OCI-LY3 (cell line): ENCODE measurements at regions not wholly inside any gene's neighbourhood (a gene's known extent, or its start where the extent isn't known, plus 50 kb on each side); places are given as distances from the start of the nearest gene placed in this dataset.
"Not testable (repeated sequence)": the region's sequence is repeated elsewhere in the genome, so short reads cannot be mapped to it uniquely, and the experiment has no call there.

ENCODE experiments used
- H2AFZ ChIP-seq: fragments of 200-600, 300-600 bp; shearing (Covaris generic); 2 replicates; pipeline ENCODE4 v1.6.0; 2014; ENCODE audit warnings: antibody characterized with exemption, low read depth, low read length
- H3K27ac ChIP-seq: fragments of 200-600, 300-600 bp; sonication (generic); 2 replicates; pipeline ENCODE4 v1.5.1; 2014; ENCODE audit warnings: mild to moderate bottlenecking, low read length, moderate library complexity, mixed read lengths
- H3K27me3 ChIP-seq: fragments of 200-600, 300-600 bp; sonication (generic); 2 replicates; pipeline ENCODE4 v1.6.1; 2014; ENCODE audit warnings: low read depth, low read length, mixed read lengths
- H3K36me3 ChIP-seq: fragments of 200-600, 300-600 bp; sonication (generic); replicated peaks from 2 replicates; pipeline ENCODE3; 2014; ENCODE audit warnings: low read depth, low read length, mixed read lengths
- H3K4me1 ChIP-seq: fragments of 300-600, 200-600 bp; sonication (generic); 2 replicates; pipeline ENCODE4 v1.6.1; 2014; ENCODE audit warnings: low read length, mixed read lengths
- H3K4me2 ChIP-seq: fragments of 200-600, 300-600 bp; sonication (generic); 2 replicates; pipeline ENCODE4 v1.6.1; 2014; ENCODE audit warnings: low read length, mixed read lengths
- H3K4me3 ChIP-seq: fragments of 300-600, 200-600 bp; sonication (generic); 2 replicates; pipeline ENCODE4 v1.5.1; 2014; ENCODE audit warnings: antibody characterized with exemption, mild to moderate bottlenecking, low read length, moderate library complexity
- H3K79me2 ChIP-seq: fragments of 300-600, 200-600 bp; shearing (Covaris generic); 2 replicates; pipeline ENCODE4 v1.6.1; 2014; ENCODE audit warnings: mild to moderate bottlenecking, low read length, mixed read lengths
- H3K9ac ChIP-seq: fragments of 300-600, 200-600 bp; shearing (Covaris generic); 2 replicates; pipeline ENCODE4 v1.6.0; 2014; ENCODE audit warnings: mild to moderate bottlenecking, low read length, moderate library complexity
- H3K9me3 ChIP-seq: fragments of 200-600, 300-600 bp; shearing (Covaris generic); 2 replicates; pipeline ENCODE4 v1.6.1; 2014; ENCODE audit warnings: low read length, mixed read lengths; ENCODE audit not compliant: insufficient read depth
- H4K20me1 ChIP-seq: fragments of 200-600, 300-600 bp; sonication (generic); 2 replicates; pipeline ENCODE4 v1.6.1; 2016; ENCODE audit warnings: low read length, mixed read lengths; ENCODE audit not compliant: insufficient read depth
- CTCF ChIP-seq: fragments of 200-600, 300-600 bp; sonication (generic); IDR thresholded peaks from 2 replicates; pipeline ENCODE4 v1.5.1; 2014; ENCODE audit warnings: antibody characterized with exemption, low read length, low read depth
- EZH2phosphoT487 ChIP-seq: fragments of 200-600 bp; shearing (Covaris generic); IDR thresholded peaks from 2 replicates; pipeline ENCODE4 v1.6.1; 2018; ENCODE audit warnings: antibody characterized with exemption, mixed run types, low read depth

GRCh38 chr17:71029246-71029645 is 859.9 kb downstream of the KCNJ2 start:
- Histone ChIP-seq H4K20me1 (no peaks in the 10 kb centered on the region), H2AFZ (no peak overlapping the region), H3K4me3 (no peak overlapping the region), H3K4me1 (no peaks in the 10 kb centered on the region), H3K79me2 (no peaks in the 10 kb centered on the region), H3K27me3 (no peaks in the 10 kb centered on the region), H3K36me3 (no peaks in the 10 kb centered on the region), H3K9ac (no peak overlapping the region), H3K9me3 (no peaks in the 10 kb centered on the region), H3K27ac (no peak overlapping the region), H3K4me2 (no peak overlapping the region)
- TF ChIP-seq CTCF (no peak), EZH2phosphoT487 (no peak)

GRCh38 chr17:71031286-71031685 is 862.0 kb downstream of the KCNJ2 start:
- H4K20me1 ChIP-seq, H3K79me2 ChIP-seq, H3K27me3 ChIP-seq, H3K4me3 ChIP-seq, H3K9me3 ChIP-seq, H2AFZ ChIP-seq, H3K4me1 ChIP-seq, H3K9ac ChIP-seq, H3K4me2 ChIP-seq, H3K36me3 ChIP-seq, H3K27ac ChIP-seq: not testable (repeated sequence)

GRCh38 chr17:71032746-71033273 is 863.5 kb downstream of the KCNJ2 start:
- no peaks in the 10 kb centered on the region for H4K20me1 ChIP-seq
- TF ChIP-seq EZH2phosphoT487 = no peak
- TF ChIP-seq CTCF = no peak
- no peaks in the 10 kb centered on the region for H3K9me3 ChIP-seq
- no peak overlapping the region for H3K4me2 ChIP-seq
- no peak overlapping the region for H3K4me3 ChIP-seq
- no peak overlapping the region for H3K27ac ChIP-seq
- no peak overlapping the region for H3K9ac ChIP-seq
- H3K36me3 ChIP-seq = no peaks in the 10 kb centered on the region
- no peak overlapping the region for H2AFZ ChIP-seq
- H3K79me2 ChIP-seq = no peaks in the 10 kb centered on the region
- H3K27me3 ChIP-seq = no peaks in the 10 kb centered on the region
- H3K4me1 ChIP-seq = no peaks in the 10 kb centered on the region

GRCh38 chr17:71033336-71033735 is 864.0 kb downstream of the KCNJ2 start:
- Histone ChIP-seq H3K36me3 (no peaks in the 10 kb centered on the region), H3K27ac (no peak overlapping the region), H3K9ac (no peak overlapping the region), H3K9me3 (no peaks in the 10 kb centered on the region), H3K4me3 (no peak overlapping the region), H2AFZ (no peak overlapping the region), H3K4me2 (no peak overlapping the region), H3K27me3 (no peaks in the 10 kb centered on the region), H3K79me2 (no peaks in the 10 kb centered on the region), H4K20me1 (no peaks in the 10 kb centered on the region), H3K4me1 (no peaks in the 10 kb centered on the region)
- TF ChIP-seq CTCF (no peak), EZH2phosphoT487 (no peak)

GRCh38 chr17:71035226-71035625 is 865.9 kb downstream of the KCNJ2 start:
- Histone ChIP-seq H3K79me2 (no peaks in the 10 kb centered on the region), H3K36me3 (no peaks in the 10 kb centered on the region), H3K9me3 (no peaks in the 10 kb centered on the region), H3K27ac (no peak overlapping the region), H3K9ac (no peak overlapping the region), H4K20me1 (no peaks in the 10 kb centered on the region), H3K27me3 (no peaks in the 10 kb centered on the region), H3K4me2 (no peak overlapping the region), H3K4me1 (no peaks in the 10 kb centered on the region), H2AFZ (no peak overlapping the region), H3K4me3 (no peak overlapping the region)
- TF ChIP-seq CTCF = no peak
- no peak for TF ChIP-seq EZH2phosphoT487
